H54 (cell line): ENCODE measurements at regions not wholly inside any gene's neighbourhood (a gene's known extent, or its start where the extent isn't known, plus 50 kb on each side); places are given as distances from the start of the nearest gene placed in this dataset.

Experiments used
- DNase-seq: peaks from one replicate; pipeline ENCODE4 v3.0.0; 2011; ENCODE audit warnings: low spot score, mixed read lengths; ENCODE audit not compliant: insufficient read length
- FAIRE-seq: peaks from 3 replicates; lab custom pipeline; 2011; peaks lifted over from hg19 to GRCh38; lab: Jason Lieb, UNC
- POLR2A ChIP-seq: IDR thresholded peaks from 2 replicates; pipeline ENCODE4 v1.6.1; 2011; ENCODE audit warnings: low read depth, mild to moderate bottlenecking, low read length

DNA sequence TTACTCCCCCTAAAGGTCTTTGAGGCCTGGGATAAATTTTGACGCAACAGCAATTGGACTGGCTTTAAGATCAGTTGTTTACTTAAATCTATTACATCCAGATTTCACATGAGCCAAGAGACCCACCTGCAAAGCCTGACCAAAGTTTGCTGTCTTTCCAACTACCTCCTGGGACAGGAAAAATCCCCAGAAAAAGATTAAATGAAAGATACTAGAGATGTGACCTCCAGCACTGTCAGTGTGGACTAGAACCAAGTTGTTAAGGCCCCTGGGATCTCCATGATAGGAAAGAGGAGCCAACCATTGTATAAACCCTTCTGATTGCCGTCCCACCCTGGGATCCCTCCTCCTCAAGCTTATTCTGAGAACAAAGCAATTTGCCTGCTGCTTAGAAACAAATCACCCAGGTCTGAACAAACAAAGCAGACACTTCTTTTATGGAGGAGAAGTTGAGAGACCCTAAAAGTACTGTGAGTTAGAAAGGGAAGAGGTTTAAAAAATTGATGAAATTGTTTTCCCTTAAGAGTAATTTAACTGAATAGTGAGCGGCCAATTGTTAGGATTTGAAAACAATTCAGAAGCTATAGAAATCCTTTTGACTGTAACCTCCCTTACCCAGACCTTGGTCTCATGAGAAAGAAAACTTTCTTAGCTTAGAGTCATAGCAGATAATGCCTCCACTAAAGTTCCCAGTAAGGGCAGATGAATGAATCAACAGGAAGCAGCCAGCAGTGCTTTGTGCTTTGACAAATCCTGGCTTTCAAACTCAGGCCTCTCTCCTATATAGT, 255.2 kb downstream of the TMEM167A start:
- DNase-seq (no peak), FAIRE-seq (no peak)

DNA sequence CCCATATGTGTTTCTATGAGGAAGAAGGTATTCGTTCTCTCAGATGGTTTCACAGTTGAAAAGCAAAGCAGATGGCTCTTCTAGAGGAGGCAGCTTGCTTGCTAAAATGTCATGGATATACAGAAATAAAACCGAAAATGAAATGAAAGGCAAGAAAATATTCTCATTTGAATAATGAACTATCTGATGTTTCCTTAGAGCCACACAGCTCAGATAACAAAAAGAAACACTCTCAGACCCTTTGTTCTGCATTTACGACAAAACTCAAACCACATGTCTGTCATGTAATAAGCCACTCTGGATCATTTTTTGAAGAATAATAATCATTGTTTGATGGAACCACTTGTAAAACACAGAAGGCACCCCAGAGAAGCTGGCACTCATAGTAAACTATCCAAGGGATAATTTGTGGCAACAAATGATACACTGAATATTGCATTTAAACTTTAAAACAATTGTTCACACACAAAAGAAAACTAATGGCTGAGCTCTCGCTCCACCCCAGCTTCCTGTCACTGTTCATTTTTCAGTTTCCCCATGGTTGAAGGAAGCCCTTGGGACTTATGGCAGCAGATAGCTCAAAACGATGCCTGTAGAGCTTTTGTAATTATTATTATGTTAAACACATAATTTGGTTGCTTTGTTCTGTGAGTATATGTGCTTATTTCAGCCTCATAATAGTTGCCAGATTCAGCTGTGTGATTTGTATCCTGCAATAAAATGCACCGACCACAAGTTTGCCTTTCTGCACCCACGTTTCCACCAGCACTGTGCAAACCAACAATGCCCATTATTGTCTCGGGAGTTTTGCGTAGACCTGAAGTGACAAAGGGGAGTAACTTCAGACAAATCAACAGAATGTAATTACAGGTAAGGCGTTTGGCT, 256.0 kb downstream of the TMEM167A start:
- FAIRE-seq, result no peak

More for the DNA sequence above, 255.2 kb downstream of the TMEM167A start:
- TF ChIP-seq POLR2A, result no peak

DNA sequence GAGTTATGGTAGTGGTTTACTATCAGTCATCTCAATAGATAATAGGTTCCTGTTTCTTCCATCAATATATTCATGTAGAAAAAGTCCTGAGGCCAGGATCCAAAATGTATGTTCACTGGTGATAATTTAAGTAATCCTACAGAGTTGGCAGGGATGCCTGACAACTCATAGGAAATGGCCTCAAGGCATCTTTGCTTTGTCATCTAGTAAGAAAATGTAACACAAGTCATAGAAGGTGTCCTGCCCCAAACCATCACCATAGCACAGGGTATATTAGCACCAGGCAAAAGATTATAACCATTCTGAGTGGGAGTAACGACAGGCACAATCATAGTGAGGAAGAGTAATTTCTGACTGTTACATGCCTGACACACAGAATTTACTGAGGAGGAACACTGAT, 257.0 kb downstream of the TMEM167A start:
- FAIRE-seq (no peak), DNase-seq (no peak)
- TF ChIP-seq POLR2A, result no peak

More for the DNA sequence above, 256.0 kb downstream of the TMEM167A start:
- no peak for DNase-seq
- TF ChIP-seq POLR2A, result no peak

DNA sequence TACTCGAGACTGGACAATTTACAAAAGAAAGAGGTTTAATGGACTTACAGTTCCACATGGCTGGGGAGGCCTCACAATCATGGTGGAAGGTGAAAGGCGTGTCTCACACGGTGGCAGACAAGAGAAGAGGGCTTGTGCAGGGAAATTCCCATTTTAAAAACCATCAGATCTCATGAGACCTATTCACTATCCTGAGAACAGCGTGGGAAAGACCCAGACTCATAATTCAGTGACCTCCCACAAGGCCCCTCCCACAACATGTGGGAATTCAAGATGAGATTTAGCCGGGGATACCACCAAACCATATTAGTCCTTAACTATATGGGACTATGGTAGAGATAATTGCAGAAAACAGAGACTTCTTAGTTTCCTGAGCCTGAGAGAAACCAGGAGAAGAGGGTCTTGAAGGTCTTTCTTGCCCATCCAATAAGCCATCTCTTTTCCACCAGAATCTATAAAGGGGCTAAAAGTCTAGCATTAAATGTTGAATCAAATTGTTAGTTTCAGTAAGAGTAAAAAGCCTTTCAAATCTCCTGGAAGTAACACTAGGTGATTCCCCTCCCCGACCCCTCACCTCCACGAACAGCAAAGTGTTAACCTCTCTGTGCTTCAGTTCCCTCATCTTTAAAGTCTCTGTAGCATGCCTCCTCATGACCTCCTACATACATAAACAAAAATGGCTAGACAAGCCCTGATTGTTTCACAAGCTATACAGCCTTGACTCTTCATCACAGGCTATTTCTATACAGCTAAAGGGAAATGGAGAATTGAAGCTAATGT, 259.1 kb downstream of the TMEM167A start:
- no peak for TF ChIP-seq POLR2A
- DNase-seq (no peak), FAIRE-seq (no peak)

DNA sequence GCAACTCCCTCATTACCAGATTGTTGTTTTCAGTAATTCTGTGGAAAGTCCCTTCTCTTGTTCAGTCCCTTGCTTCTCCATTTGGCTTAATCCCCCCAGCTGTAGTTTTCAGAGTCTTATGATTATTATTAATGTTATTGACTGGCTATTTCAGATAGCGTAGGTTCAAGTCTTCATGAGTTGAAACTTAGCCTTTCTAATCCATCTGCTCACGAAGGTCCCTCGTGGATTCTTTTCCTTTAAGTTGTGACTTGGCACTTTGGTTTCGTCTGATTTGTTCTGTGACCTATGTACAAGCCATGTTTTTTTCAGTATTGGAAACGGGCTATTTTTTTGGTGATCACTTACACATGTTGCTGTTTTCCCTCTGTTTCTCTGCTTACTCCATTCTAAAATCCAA, 260.3 kb downstream of the TMEM167A start:
- no peak for TF ChIP-seq POLR2A
- DNase-seq, result no peak
- no peak for FAIRE-seq

DNA sequence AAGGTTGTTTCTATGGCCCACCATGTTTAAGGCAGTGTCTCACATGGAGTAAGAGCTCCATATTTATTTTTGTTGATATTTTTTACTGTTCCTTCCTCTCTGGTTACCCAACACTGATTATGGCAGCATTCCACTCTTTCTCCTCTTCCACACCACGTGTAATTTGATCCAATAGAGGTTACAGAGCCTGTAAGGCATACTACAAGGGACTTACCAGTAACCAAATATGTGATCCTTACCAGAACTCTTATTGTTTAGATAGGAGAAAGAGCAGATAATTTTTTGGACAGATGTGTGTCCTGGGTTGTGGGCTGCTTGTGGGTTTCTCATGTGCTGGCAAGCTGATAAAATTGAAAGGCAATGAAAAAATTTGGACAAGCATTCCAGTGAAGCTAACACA, 261.3 kb downstream of the TMEM167A start:
- FAIRE-seq (no peak), DNase-seq (no peak)
- TF ChIP-seq POLR2A, result no peak

DNA sequence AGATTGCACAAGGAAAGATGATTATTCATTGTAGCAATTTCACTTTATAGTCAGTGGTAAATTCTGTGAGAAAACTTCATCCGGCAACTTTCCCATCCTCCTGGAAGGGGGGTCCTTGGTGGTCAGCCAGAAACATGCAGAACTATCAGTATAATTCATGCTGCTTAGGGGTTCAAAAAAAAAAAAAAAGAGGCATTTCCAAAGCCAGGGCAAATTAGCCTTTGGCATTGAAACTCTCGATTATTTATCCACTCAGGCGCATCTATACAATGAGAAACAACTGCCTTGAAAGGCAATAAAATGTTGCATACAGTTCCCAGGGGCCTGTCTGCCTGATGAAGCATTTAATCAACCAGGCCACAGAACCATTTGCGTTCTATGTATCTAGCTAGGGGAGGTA, 263.3 kb downstream of the TMEM167A start:
- FAIRE-seq, result no peak
- TF ChIP-seq POLR2A, result no peak
- no peak for DNase-seq

DNA sequence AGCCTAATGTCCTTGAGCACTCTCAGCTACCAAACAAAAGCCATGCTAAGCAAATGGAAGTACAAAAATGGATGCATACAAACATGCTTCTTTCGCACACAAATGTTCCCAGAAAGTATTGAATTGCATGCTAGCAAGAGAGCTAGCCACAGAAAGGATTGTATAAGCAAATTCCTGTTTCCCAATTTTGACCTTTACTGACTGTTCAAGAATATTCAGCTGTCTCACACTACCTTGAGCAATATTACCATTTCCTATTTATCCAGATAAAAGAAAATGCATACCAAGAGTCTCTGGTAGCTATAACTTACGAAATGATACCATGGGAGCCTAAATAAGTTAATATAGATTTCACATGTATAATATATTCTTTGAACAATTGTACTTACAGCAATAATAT, 264.6 kb downstream of the TMEM167A start:
- FAIRE-seq (no peak), DNase-seq (no peak)
- no peak for TF ChIP-seq POLR2A

DNA sequence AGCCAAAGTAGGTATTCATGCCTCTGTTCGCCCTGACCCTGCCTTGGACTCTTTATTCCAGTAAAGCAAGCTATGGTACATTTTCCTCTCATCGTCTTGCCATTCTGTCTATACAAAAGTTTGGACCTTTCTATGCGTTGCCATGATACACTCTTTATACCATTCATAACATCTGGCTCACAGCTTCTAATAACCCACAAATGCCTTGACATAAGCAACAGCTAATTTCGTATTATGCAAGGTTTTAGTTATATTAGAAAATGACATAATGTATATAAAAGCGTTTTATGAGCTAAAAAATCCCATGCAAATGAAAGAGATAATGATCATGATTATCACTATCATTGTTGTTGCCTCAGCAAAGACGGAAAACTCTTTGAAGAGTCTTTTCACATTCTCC, 265.7 kb downstream of the TMEM167A start:
- FAIRE-seq (no peak), DNase-seq (no peak)
- TF ChIP-seq POLR2A, result no peak

DNA sequence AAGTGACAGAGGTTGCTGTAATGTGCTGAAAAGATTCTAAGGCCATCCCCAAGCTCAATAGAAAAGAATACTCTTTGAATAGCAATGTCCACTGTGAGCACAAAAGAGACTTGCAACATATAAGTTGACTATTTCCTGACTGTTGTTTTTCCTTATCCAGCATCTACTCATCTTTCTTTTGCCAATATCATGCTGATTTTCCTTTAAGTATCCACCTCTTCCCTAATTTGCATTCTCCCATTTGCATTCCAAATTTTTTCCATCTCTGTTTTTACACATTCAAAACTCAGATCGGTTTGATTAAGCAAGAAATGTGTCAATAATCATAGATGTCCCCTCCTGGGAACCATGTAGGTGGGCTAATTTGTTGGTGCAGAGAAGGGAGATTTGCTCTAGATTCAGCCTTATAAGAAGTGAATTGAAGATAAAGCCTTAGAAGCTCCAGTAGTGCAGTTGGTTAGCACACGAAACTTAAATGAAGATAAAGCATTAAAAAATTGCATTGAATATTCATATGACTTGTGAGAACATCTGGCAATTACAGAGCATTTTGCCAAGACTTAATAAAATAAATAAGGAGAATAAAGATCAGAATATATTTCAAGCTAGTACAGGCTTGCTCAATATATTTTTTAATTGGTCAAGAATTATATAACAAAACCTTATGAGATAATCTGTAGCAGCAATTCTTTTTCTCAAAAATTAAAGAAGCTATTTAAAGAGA, 267.6 kb downstream of the TMEM167A start:
- DNase-seq, result no peak
- TF ChIP-seq POLR2A, result no peak
- FAIRE-seq, result no peak

DNA sequence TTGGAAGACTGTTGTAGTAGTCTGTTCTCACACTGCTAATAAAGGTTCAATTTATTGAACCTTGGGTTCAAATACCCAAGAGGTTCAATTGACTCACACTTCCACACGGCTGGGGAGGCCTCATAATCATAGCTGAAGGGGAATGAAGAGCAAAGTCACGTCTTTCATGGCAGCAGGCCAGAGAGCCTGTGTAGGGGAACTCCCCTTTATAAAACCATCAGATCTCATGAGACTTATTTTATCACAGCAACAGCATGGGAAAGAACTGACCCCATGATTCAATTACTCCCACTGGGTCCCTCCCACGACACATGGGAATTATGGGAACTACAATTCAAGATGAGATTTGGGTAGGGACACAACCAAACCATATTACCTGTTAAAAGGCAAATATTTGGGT, 268.2 kb downstream of the TMEM167A start:
- DNase-seq (no peak), FAIRE-seq (no peak)
- TF ChIP-seq POLR2A, result no peak

DNA sequence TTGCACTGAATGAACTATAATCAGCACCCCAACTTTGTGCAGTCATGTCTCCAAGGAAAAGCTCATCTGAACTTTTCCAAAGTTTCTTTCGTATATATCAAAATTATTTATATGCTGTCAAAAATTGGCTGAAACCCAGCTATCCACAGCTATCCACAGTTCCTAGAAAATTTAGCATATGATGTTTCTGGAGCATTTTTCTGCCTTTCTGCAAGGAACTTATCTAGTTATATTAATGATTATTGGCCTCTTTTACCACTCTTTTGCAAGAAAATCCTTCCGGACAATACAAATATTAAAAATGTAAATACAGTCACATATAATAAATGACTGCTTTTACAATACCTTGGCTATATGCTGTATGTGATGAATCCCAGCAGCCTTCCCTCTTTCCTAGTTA, 270.2 kb downstream of the TMEM167A start:
- FAIRE-seq (no peak), DNase-seq (no peak)
- TF ChIP-seq POLR2A, result no peak

DNA sequence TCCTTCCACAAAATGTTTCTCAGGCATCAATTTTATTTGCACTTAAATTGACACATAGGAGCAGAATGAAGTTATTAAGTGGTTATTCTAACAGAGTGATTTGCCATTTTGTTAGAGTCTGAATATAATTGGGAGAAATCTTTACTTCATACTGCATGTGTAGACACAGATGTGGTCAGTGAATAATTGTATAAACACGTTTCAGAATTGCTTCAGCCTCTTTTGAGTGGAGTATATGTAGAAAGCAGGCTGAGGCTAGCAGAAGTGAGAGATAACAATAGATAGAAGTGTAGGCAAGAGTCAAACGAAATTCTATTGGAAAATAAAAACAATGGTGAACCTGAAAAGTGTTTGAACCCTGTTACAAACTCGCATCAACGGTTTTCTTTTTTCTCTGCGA, 270.7 kb downstream of the TMEM167A start:
- TF ChIP-seq POLR2A, result no peak
- FAIRE-seq (no peak), DNase-seq (no peak)
